SK-N-SH (cell line): ENCODE measurements at regions not wholly inside any gene's neighbourhood (a gene's known extent, or its start where the extent isn't known, plus 50 kb on each side); places are given as distances from the start of the nearest gene placed in this dataset.

Experiments used
- CTCF ChIA-PET: fragments of 300-600, 350-600 bp; formaldehyde crosslinking; extraction: SDS; loops from one replicate; lab custom pipeline; 2021; lab: Yijun Ruan, JAX
- POLR2A ChIA-PET: fragments of 350-600 bp; sonication (Branson Sonifier 250); formaldehyde crosslinking; extraction: SDS; loops from one replicate; lab custom pipeline; 2020; ENCODE audit warnings: antibody characterized with exemption, inconsistent platforms; lab: Yijun Ruan, JAX
- DNase-seq: peaks from one replicate; pipeline ENCODE4 v3.0.0; 2012
- H2AFZ ChIP-seq: fragments of 200-600 bp; sonication (generic); 2 replicates; pipeline ENCODE4 v1.8.1; 2016; ENCODE audit warnings: antibody characterized with exemption, mild to moderate bottlenecking, low read depth
- H3F3A ChIP-seq: fragments of 200-600 bp; sonication (generic); replicated peaks from 2 replicates; pipeline ENCODE3; 2016; ENCODE audit warnings: antibody characterized with exemption, mild to moderate bottlenecking; ENCODE audit not compliant: insufficient read depth
- H3K27ac ChIP-seq, 2 experiments: fragments of 200-500 bp in 1 of 2; fragments of 200-600 bp in 1 of 2; sonication (Bioruptor generic) in 1 of 2; sonication (generic), shearing (Covaris generic) in 1 of 2; 2 replicates each; pipeline versions ENCODE4 v1.5.1 to v1.6.1; 2014 to 2016; ENCODE audit warnings: low read depth in 2 of 2, inconsistent platforms in 1 of 2, low read length in 1 of 2, mild to moderate bottlenecking in 1 of 2, mixed read lengths in 1 of 2
- H3K27me3 ChIP-seq: fragments of 200-600 bp; sonication (generic), shearing (Covaris generic); 2 replicates; pipeline ENCODE4 v1.6.1; 2016; ENCODE audit warnings: mixed run types; ENCODE audit not compliant: insufficient read depth
- H3K36me3 ChIP-seq, 2 experiments: fragments of 200-500 bp in 1 of 2; fragments of 200-600 bp in 1 of 2; sonication (Bioruptor generic) in 1 of 2; sonication (generic) in 1 of 2; replicated peaks in 1 of 2; 2 replicates each; pipeline versions ENCODE3 to v1.5.1; 2014 to 2016; ENCODE audit warnings: low read length in 1 of 2, mild to moderate bottlenecking in 1 of 2; ENCODE audit not compliant: insufficient read depth in 2 of 2, control insufficient read depth in 1 of 2
- H3K4me1 ChIP-seq, 2 experiments: fragments of 200-500 bp in 1 of 2; fragments of 200-600 bp in 1 of 2; sonication (Bioruptor generic) in 1 of 2; sonication (generic), shearing (Covaris generic) in 1 of 2; 2 replicates each; pipeline versions ENCODE4 v1.5.1 to v1.6.1; 2014 to 2016; ENCODE audit warnings: low read depth in 1 of 2, low read length in 1 of 2, mixed run types in 1 of 2; ENCODE audit not compliant: insufficient read depth in 2 of 2, control insufficient read depth in 1 of 2
- H3K4me2 ChIP-seq: fragments of 200-600 bp; sonication (generic), shearing (Covaris generic); 2 replicates; pipeline ENCODE4 v1.6.1; 2017; ENCODE audit warnings: mixed run types
- H3K4me3 ChIP-seq, 2 experiments: fragments of 200-500 bp in 1 of 2; fragments of 200-600 bp in 1 of 2; sonication (Bioruptor generic) in 1 of 2; sonication (generic), shearing (Covaris generic) in 1 of 2; 2 replicates each; pipeline versions ENCODE4 v1.5.1 to v1.8.1; 2014 to 2016; ENCODE audit warnings: low read depth in 2 of 2, inconsistent platforms in 1 of 2, low read length in 1 of 2, mild to moderate bottlenecking in 1 of 2, mixed read lengths in 1 of 2, moderate library complexity in 1 of 2
- H3K79me2 ChIP-seq: fragments of 200-600 bp; sonication (generic); 2 replicates; pipeline ENCODE4 v1.8.1; 2017; ENCODE audit warnings: mild to moderate bottlenecking; ENCODE audit not compliant: insufficient read depth
- H3K9ac ChIP-seq: fragments of 200-600 bp; sonication (generic); 2 replicates; pipeline ENCODE4 v1.6.1; 2017; ENCODE audit warnings: mixed run types
- H3K9me2 ChIP-seq: fragments of 200-600 bp; sonication (generic); 2 replicates; pipeline ENCODE4 v1.6.1; 2017; ENCODE audit warnings: mixed run types
- H3K9me3 ChIP-seq: fragments of 200-600 bp; sonication (generic); 2 replicates; pipeline ENCODE4 v1.6.1; 2017; ENCODE audit warnings: mixed run types, mild to moderate bottlenecking, moderate library complexity
- H4K20me1 ChIP-seq: fragments of 200-600 bp; sonication (generic); 2 replicates; pipeline ENCODE4 v1.6.1; 2017; ENCODE audit warnings: mild to moderate bottlenecking, mixed run types; ENCODE audit not compliant: insufficient read depth
- CTCF ChIP-seq: fragments of 200-600 bp; sonication (generic); IDR thresholded peaks from 2 replicates; pipeline ENCODE4 v1.6.1; 2017; ENCODE audit warnings: antibody characterized with exemption, mild to moderate bottlenecking, moderate library complexity
- EP300 ChIP-seq, 2 experiments: IDR thresholded peaks; 2 replicates each; pipeline versions ENCODE4 v1.4.0 to v1.6.1; 2012; ENCODE audit warnings: borderline replicate concordance in 1 of 2, low read depth in 1 of 2, low read length in 1 of 2
- EZH2phosphoT487 ChIP-seq: fragments of 200-600 bp; sonication (generic); IDR thresholded peaks from 2 replicates; pipeline ENCODE4 v1.6.1; 2017; ENCODE audit warnings: low read depth, mixed run types, mild to moderate bottlenecking, antibody characterized with exemption, moderate library complexity, borderline replicate concordance
- FOSL2 ChIP-seq: IDR thresholded peaks from 2 replicates; pipeline ENCODE4 v1.4.0; 2012; ENCODE audit warnings: low read depth, mild to moderate bottlenecking, moderate library complexity, borderline replicate concordance
- GATA2 ChIP-seq: sonication (generic); formaldehyde crosslinking; IDR thresholded peaks from 2 replicates; pipeline ENCODE4 v1.5.0; 2020; ENCODE audit warnings: mild to moderate bottlenecking, missing genetic modification reagents
- JUND ChIP-seq: IDR thresholded peaks from 2 replicates; pipeline ENCODE4 v1.4.0; 2012
- MAX ChIP-seq: IDR thresholded peaks from 2 replicates; pipeline ENCODE4 v1.4.0; 2012; ENCODE audit warnings: low read depth
- MXI1 ChIP-seq: IDR thresholded peaks from 2 replicates; pipeline ENCODE4 v1.6.1; 2012; ENCODE audit warnings: mild to moderate bottlenecking, low read depth, low read length, improper control_type of control experiment
- POLR2AphosphoS5 ChIP-seq: IDR thresholded peaks from 2 replicates; pipeline ENCODE4 v1.6.1; 2012; ENCODE audit warnings: low read depth, low read length
- RCOR1 ChIP-seq: fragments of 150-350 bp; IDR thresholded peaks from 2 replicates; pipeline ENCODE4 v1.6.1; 2017; ENCODE audit warnings: antibody characterized with exemption, low read length
- SMC3 ChIP-seq: IDR thresholded peaks from 2 replicates; pipeline ENCODE4 v1.6.1; 2012; ENCODE audit warnings: low read depth, low read length, improper control_type of control experiment
- TAF1 ChIP-seq: IDR thresholded peaks from 2 replicates; pipeline ENCODE4 v1.6.1; 2012; ENCODE audit warnings: low read depth, mild to moderate bottlenecking, low read length, moderate library complexity, borderline replicate concordance
- TEAD4 ChIP-seq: IDR thresholded peaks from 2 replicates; pipeline ENCODE4 v1.4.0; 2012; ENCODE audit warnings: mild to moderate bottlenecking, borderline replicate concordance; ENCODE audit not compliant: insufficient read depth
- WGBS: methylation state at CpG from one replicate; pipeline ENCODE4 v1.1.6; 2017; ENCODE audit warnings: low lambda C conversion rate; 5-methylcytosine and 5-hydroxymethylcytosine counted together

- TF ChIP-seq SMC3 (no peak), EZH2phosphoT487 (no peak), RCOR1 (no peak), MXI1 (no peak), POLR2AphosphoS5 (no peak)
- 17% methylated on average over 5 of the region's 5 CpGs for WGBS
- DNase-seq: no peak
Observed at GRCh38 chr1:30313584-30313983, 409.8 kb downstream of the MATN1 start.

GRCh38 chr1:30313176-30313575 lies 410.2 kb downstream of the MATN1 start:
- Histone ChIP-seq H3K36me3 (no peaks in the 10 kb centered on the region), H3K9me2 (no peaks in the 10 kb centered on the region), H3K4me3 (no peak overlapping the region), H3K4me1 (no peaks in the 10 kb centered on the region; a peak in 1 of 4 replicates), H3K27me3 (no peaks in the 10 kb centered on the region), H3F3A (no peaks in the 10 kb centered on the region), H3K4me2 (no peak overlapping the region), H3K9me3 (no peaks in the 10 kb centered on the region), H2AFZ (no peak overlapping the region), H3K79me2 (no peaks in the 10 kb centered on the region), H4K20me1 (no peaks in the 10 kb centered on the region), H3K27ac (no peak overlapping the region), H3K9ac (no peak overlapping the region)
- 21% methylated on average over 3 of the region's 6 CpGs for WGBS
- no peak for DNase-seq
- ChIA-PET CTCF (interaction anchor here (2.2 kb wide), 1 partner anchor 67 kb away, joined by 8 read pairs; no protein-coding TSS in a partner anchor), POLR2A (no interaction called here)
- no peak for TF ChIP-seq SMC3
- no peak for TF ChIP-seq TAF1
- TF ChIP-seq FOSL2: no peak
- TF ChIP-seq CTCF: no peak
- no peak for TF ChIP-seq GATA2 (CRISPR knock-in tag)
- no peak for TF ChIP-seq EP300 (IDR thresholded peaks at IDR 0.05; ENCODE audit: borderline replicate concordance in 1 of 2, low read depth in 1 of 2, low read length in 1 of 2)
- no peak for TF ChIP-seq MAX
- TF ChIP-seq TEAD4: no peak
- no peak for TF ChIP-seq JUND

More at GRCh38 chr1:30313584-30313983, 409.8 kb downstream of the MATN1 start:
- no peak overlapping the region for H3K4me2 ChIP-seq
- H3K4me3 ChIP-seq: no peak overlapping the region
- POLR2A ChIA-PET: no interaction called here
- no peaks in the 10 kb centered on the region for H3K9me2 ChIP-seq
- no peaks in the 10 kb centered on the region for H4K20me1 ChIP-seq
- no peak overlapping the region for H3K27ac ChIP-seq
- no peaks in the 10 kb centered on the region; a peak in 1 of 4 replicates for H3K4me1 ChIP-seq
- H3K9me3 ChIP-seq: no peaks in the 10 kb centered on the region
- no peaks in the 10 kb centered on the region for H3K36me3 ChIP-seq
- no peaks in the 10 kb centered on the region for H3F3A ChIP-seq
- H3K27me3 ChIP-seq: no peaks in the 10 kb centered on the region
- no peak overlapping the region for H2AFZ ChIP-seq
- CTCF ChIA-PET: interaction anchor here (2.2 kb wide), 1 partner anchor 67 kb away, joined by 8 read pairs; no protein-coding TSS in a partner anchor
- H3K79me2 ChIP-seq: no peaks in the 10 kb centered on the region
- no peak overlapping the region for H3K9ac ChIP-seq
